ENCODE measurements at regions not wholly inside any gene's neighbourhood (a gene's known extent, or its start where the extent isn't known, plus 50 kb on each side); places are given as distances from the start of the nearest gene placed in this dataset.

DNA sequence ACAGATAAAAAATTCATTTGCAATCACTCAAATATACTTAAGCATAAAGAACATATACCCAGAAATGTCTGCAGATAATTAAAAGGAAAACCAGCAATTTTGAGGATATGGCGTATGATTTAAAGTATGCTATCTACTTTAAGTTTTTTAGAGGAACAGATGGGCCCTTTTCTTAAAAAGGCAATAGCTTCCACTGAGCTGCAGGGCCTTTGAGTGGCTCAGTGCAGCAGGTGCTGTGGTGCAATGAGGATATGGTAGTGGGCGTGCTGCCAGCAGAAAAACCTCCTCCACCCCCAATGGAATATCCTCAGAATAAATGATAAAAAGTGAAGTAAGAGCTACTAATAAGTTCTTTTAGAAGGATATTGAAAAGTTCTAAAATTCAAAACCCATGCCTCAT is 814.5 kb downstream of the MTRR start:
- Histone ChIP-seq H3K4me3 (no peak overlapping the region), H3K4me1 (no peaks in the 10 kb centered on the region), H3K27me3 (no peaks in the 10 kb centered on the region), H3K27ac (no peak overlapping the region), H3K36me3 (no peaks in the 10 kb centered on the region), H3K9me3 (no peaks in the 10 kb centered on the region)
- no peak for DNase-seq (ENCODE audit: extremely low spot score in 2 of 2)
- intact Hi-C loops (cut with DNase I), result no loop called here
- TF ChIP-seq POLR2AphosphoS5 (IDR thresholded peaks at IDR 0.05; ENCODE audit: insufficient read depth in 1 of 2, low read depth in 1 of 2), result no peak
- TF ChIP-seq, protein P1, sequence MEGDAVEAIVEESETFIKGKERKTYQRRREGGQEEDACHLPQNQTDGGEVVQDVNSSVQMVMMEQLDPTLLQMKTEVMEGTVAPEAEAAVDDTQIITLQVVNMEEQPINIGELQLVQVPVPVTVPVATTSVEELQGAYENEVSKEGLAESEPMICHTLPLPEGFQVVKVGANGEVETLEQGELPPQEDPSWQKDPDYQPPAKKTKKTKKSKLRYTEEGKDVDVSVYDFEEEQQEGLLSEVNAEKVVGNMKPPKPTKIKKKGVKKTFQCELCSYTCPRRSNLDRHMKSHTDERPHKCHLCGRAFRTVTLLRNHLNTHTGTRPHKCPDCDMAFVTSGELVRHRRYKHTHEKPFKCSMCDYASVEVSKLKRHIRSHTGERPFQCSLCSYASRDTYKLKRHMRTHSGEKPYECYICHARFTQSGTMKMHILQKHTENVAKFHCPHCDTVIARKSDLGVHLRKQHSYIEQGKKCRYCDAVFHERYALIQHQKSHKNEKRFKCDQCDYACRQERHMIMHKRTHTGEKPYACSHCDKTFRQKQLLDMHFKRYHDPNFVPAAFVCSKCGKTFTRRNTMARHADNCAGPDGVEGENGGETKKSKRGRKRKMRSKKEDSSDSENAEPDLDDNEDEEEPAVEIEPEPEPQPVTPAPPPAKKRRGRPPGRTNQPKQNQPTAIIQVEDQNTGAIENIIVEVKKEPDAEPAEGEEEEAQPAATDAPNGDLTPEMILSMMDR (IDR thresholded peaks at IDR 0.05), result no peak
- no peak for TF ChIP-seq POLR2A (IDR thresholded peaks at IDR 0.05)

DNA sequence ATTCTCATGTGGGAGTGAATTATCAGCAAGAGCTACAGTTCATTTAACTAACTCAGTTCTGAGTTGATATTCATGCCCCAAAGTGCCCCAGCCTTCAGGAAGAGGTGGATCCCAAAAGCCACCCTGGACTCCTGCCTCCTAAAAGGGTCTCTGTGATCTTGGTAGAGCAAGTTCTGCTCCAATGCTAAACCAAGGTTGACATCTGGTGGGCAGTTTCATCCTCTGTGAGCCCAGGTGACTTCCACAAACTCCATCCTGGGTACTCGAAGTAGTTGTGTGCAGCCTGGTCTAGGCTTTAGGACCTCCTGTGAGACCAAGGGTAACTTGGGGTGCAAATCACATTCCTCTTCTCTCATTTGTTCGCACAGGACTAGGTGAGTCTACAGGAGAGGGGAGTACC is 816.8 kb downstream of the MTRR start:
- H3K27ac ChIP-seq, result no peak overlapping the region
- TF ChIP-seq POLR2A (IDR thresholded peaks at IDR 0.05) (no peak), POLR2AphosphoS5 (IDR thresholded peaks at IDR 0.05; ENCODE audit: insufficient read depth in 1 of 2, low read depth in 1 of 2) (no peak)
- no peaks in the 10 kb centered on the region for H3K4me1 ChIP-seq
- no peaks in the 10 kb centered on the region for H3K36me3 ChIP-seq
- DNase-seq (ENCODE audit: extremely low spot score in 2 of 2), result no peak
- intact Hi-C loops (cut with DNase I), result no loop called here
- H3K4me3 ChIP-seq, result no peak overlapping the region
- H3K9me3 ChIP-seq, result no peaks in the 10 kb centered on the region
- H3K27me3 ChIP-seq, result no peaks in the 10 kb centered on the region

DNA sequence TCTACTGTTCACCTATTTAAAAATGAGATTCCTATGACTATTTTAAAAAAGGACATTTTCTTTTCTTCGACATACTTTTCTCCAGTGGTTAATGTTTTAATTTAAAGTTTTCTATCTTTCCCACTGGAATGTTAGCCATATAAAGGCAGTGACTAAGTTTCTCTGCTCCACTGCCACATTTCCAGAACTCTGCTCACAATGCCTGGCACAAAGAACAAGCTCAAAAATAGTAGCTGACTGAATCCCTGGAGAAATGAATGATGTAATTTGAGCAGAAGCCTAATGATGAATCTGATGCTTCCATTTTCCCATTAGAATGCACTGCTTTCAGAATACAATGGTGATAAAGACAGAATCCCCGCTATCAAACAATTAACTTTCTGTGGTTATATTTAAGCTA is 817.8 kb downstream of the MTRR start:
- H3K27ac ChIP-seq, result no peak overlapping the region
- no peak for DNase-seq (ENCODE audit: extremely low spot score in 2 of 2)
- intact Hi-C loops (cut with DNase I), result no loop called here

DNA sequence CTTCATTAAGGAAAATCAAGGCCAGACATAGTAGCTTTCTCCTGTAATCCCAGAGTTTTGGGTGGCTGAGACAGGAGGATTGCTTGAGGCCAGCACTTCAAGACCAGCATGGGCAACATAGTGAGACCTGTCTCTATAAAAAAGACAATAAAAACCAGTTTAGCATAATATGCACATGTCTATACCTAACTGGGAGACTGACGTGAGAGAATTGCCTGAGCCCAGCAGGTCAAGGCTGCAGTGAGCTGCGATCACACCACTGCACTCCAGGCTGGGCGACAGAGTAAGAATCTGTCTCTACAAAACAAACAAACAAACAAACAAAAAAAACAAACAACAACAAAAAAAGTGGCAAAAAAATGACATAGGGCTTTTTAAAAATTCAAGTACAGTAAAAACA is 820.8 kb downstream of the MTRR start:
- Histone ChIP-seq H3K9me3 (no peaks in the 10 kb centered on the region), H3K4me3 (no peak overlapping the region), H3K4me1 (no peaks in the 10 kb centered on the region), H3K36me3 (no peaks in the 10 kb centered on the region), H3K27me3 (no peaks in the 10 kb centered on the region), H3K27ac (no peak overlapping the region)
- intact Hi-C loops (cut with DNase I), result no loop called here
- TF ChIP-seq, protein P1 (IDR thresholded peaks at IDR 0.05), result no peak
- TF ChIP-seq POLR2A (IDR thresholded peaks at IDR 0.05), result no peak
- TF ChIP-seq POLR2AphosphoS5 (IDR thresholded peaks at IDR 0.05; ENCODE audit: insufficient read depth in 1 of 2, low read depth in 1 of 2), result no peak
- DNase-seq (ENCODE audit: extremely low spot score in 2 of 2), result no peak

More for the DNA sequence above, 817.8 kb downstream of the MTRR start:
- TF ChIP-seq, protein P1 (IDR thresholded peaks at IDR 0.05), result no peak
- TF ChIP-seq POLR2AphosphoS5 (IDR thresholded peaks at IDR 0.05; ENCODE audit: insufficient read depth in 1 of 2, low read depth in 1 of 2) (no peak), POLR2A (IDR thresholded peaks at IDR 0.05) (no peak)
- Histone ChIP-seq H3K4me3 (no peak overlapping the region), H3K36me3 (no peaks in the 10 kb centered on the region), H3K4me1 (no peaks in the 10 kb centered on the region), H3K27me3 (no peaks in the 10 kb centered on the region), H3K9me3 (no peaks in the 10 kb centered on the region)

DNA sequence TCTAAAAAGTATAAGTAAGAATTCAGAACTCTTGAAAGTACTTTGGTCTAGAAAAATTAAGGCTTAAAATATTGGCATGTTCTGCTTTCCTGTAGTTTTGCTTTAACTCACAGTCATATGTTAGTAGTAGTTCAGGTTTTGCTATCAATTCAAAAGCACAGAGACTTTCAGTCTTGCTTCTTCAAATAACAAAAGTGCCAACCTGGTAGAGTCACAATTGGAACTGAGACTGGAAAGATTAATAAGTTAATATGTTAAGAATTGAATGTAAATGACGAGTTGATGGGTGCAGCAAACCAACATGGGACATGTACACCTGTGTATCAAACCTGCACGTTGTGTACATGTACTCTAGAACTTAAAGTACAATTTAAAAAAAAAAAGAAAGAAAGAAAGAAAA is 822.3 kb downstream of the MTRR start:
- TF ChIP-seq POLR2A (IDR thresholded peaks at IDR 0.05) (no peak), POLR2AphosphoS5 (IDR thresholded peaks at IDR 0.05; ENCODE audit: insufficient read depth in 1 of 2, low read depth in 1 of 2) (no peak)
- TF ChIP-seq, protein P1 (IDR thresholded peaks at IDR 0.05), result no peak
- no peak for DNase-seq (ENCODE audit: extremely low spot score in 2 of 2)
- Histone ChIP-seq H3K27me3 (no peaks in the 10 kb centered on the region), H3K4me1 (no peaks in the 10 kb centered on the region), H3K27ac (no peak overlapping the region), H3K36me3 (no peaks in the 10 kb centered on the region), H3K4me3 (no peak overlapping the region), H3K9me3 (no peaks in the 10 kb centered on the region)
- intact Hi-C loops (cut with DNase I), result no loop called here
